ENCODE measurements at regions not wholly inside any gene's neighbourhood (a gene's known extent, or its start where the extent isn't known, plus 50 kb on each side); places are given as distances from the start of the nearest gene placed in this dataset.

- Histone ChIP-seq H3K27me3 (replicated peaks; ENCODE audit: control insufficient read depth, insufficient read depth, low read length) (no peaks in the 10 kb centered on the region), H3K36me3 (ENCODE audit: control insufficient read depth, insufficient read depth, low read length) (no peaks in the 10 kb centered on the region), H3K4me3 (replicated peaks; ENCODE audit: low read depth, low read length) (no peak overlapping the region)
- TF ChIP-seq CTCF (IDR thresholded peaks at IDR 0.05; ENCODE audit: insufficient read depth, low read length, poor library complexity, severe bottlenecking): no peak
- DNase-seq (ENCODE audit: extremely low read depth, insufficient read length): no peak
Observed at GRCh38 chr13:33633701-33634545, 184.0 kb upstream of the RFC3 start.

GRCh38 chr13:33634546-33634982 lies 183.4 kb upstream of the RFC3 start:
- Histone ChIP-seq H3K4me3 (replicated peaks; ENCODE audit: low read depth, low read length) (no peak overlapping the region), H3K27me3 (replicated peaks; ENCODE audit: control insufficient read depth, insufficient read depth, low read length) (no peaks in the 10 kb centered on the region), H3K36me3 (ENCODE audit: control insufficient read depth, insufficient read depth, low read length) (no peaks in the 10 kb centered on the region)
- DNase-seq (ENCODE audit: extremely low read depth, insufficient read length): no peak
- TF ChIP-seq CTCF (IDR thresholded peaks at IDR 0.05; ENCODE audit: insufficient read depth, low read length, poor library complexity, severe bottlenecking): no peak

- no peaks in the 10 kb centered on the region for H3K36me3 ChIP-seq (ENCODE audit: control insufficient read depth, insufficient read depth, low read length)
- DNase-seq (ENCODE audit: extremely low read depth, insufficient read length): no peak
- no peaks in the 10 kb centered on the region for H3K27me3 ChIP-seq (replicated peaks; ENCODE audit: control insufficient read depth, insufficient read depth, low read length)
- H3K4me3 ChIP-seq (replicated peaks; ENCODE audit: low read depth, low read length): no peak overlapping the region
- no peak for TF ChIP-seq CTCF (IDR thresholded peaks at IDR 0.05; ENCODE audit: insufficient read depth, low read length, poor library complexity, severe bottlenecking)
Observed at GRCh38 chr13:33636243-33636642, 181.7 kb upstream of the RFC3 start.

- Histone ChIP-seq H3K4me3 (replicated peaks; ENCODE audit: low read depth, low read length) (no peak overlapping the region), H3K27me3 (replicated peaks; ENCODE audit: control insufficient read depth, insufficient read depth, low read length) (no peaks in the 10 kb centered on the region), H3K36me3 (ENCODE audit: control insufficient read depth, insufficient read depth, low read length) (no peaks in the 10 kb centered on the region)
- DNase-seq (ENCODE audit: extremely low read depth, insufficient read length): no peak
- no peak for TF ChIP-seq CTCF (IDR thresholded peaks at IDR 0.05; ENCODE audit: insufficient read depth, low read length, poor library complexity, severe bottlenecking)
Observed at GRCh38 chr13:33636955-33637670, 180.8 kb upstream of the RFC3 start.

- TF ChIP-seq CTCF (IDR thresholded peaks at IDR 0.05; ENCODE audit: insufficient read depth, low read length, poor library complexity, severe bottlenecking): no peak
- DNase-seq (ENCODE audit: extremely low read depth, insufficient read length): no peak
- H3K36me3 ChIP-seq (ENCODE audit: control insufficient read depth, insufficient read depth, low read length): no peaks in the 10 kb centered on the region
- no peak overlapping the region for H3K4me3 ChIP-seq (replicated peaks; ENCODE audit: low read depth, low read length)
- no peaks in the 10 kb centered on the region for H3K27me3 ChIP-seq (replicated peaks; ENCODE audit: control insufficient read depth, insufficient read depth, low read length)
Observed at GRCh38 chr13:33637978-33638743, 179.8 kb upstream of the RFC3 start.

All from GM06990 (cell line).